Hepatocyte (in vitro differentiated cells): ENCODE measurements at regions not wholly inside any gene's neighbourhood (a gene's known extent, or its start where the extent isn't known, plus 50 kb on each side); places are given as distances from the start of the nearest gene placed in this dataset.

Source experiments
- CTCF ChIP-seq: fragments of 200-600 bp; sonication (generic); IDR thresholded peaks from 2 replicates; pipeline ENCODE4 v1.5.1; 2016; ENCODE audit warnings: antibody characterized with exemption, mild to moderate bottlenecking; ENCODE audit not compliant: poor library complexity
- EZH2 ChIP-seq: fragments of 200-600 bp; sonication (generic); IDR thresholded peaks from 2 replicates; pipeline ENCODE4 v1.6.1; 2016; ENCODE audit warnings: antibody characterized with exemption, mild to moderate bottlenecking, borderline replicate concordance
- EZH2phosphoT487 ChIP-seq: fragments of 200-600 bp; sonication (generic); IDR thresholded peaks from one replicate; pipeline ENCODE4 v1.6.1; 2018; ENCODE audit warnings: antibody characterized with exemption, mild to moderate bottlenecking, low read depth, moderate library complexity; ENCODE audit not compliant: unreplicated experiment, severe bottlenecking

- TF ChIP-seq CTCF (no peak), EZH2 (no peak), EZH2phosphoT487 (no peak)
These were observed 291.4 kb upstream of the LRRTM4 start for GRCh38 chr2:77813599-77813998.
